DMS114 treated with DMSO at 0.1 percent for 48 hours (cell line): ENCODE measurements at regions not wholly inside any gene's neighbourhood (a gene's known extent, or its start where the extent isn't known, plus 50 kb on each side); places are given as distances from the start of the nearest gene placed in this dataset.

Experiments used
- DNase-seq: peaks from one replicate; lab custom pipeline; 2025; ENCODE audit not compliant: unreplicated experiment; lab: John Stamatoyannopoulos, UW

- no peak for DNase-seq
Measured at GRCh38 chr5:35282810-35283209, 52.5 kb upstream of the PRLR start.

GRCh38 chr5:35281613-35282012 is 51.3 kb upstream of the PRLR start:
- no peak for DNase-seq
